Activated naive CD4-positive, alpha-beta T cell treated with Interleukin-2 at 50 U/mL for 16 hours (primary cell): ENCODE measurements at regions not wholly inside any gene's neighbourhood (a gene's known extent, or its start where the extent isn't known, plus 50 kb on each side); places are given as distances from the start of the nearest gene placed in this dataset.
"Not testable (repeated sequence)": the region's sequence is repeated elsewhere in the genome, so short reads cannot be mapped to it uniquely, and the experiment has no call there.

Source experiments
- DNase-seq: peaks from one replicate; pipeline ENCODE4 v3.0.0-alpha.2; 2020

DNA sequence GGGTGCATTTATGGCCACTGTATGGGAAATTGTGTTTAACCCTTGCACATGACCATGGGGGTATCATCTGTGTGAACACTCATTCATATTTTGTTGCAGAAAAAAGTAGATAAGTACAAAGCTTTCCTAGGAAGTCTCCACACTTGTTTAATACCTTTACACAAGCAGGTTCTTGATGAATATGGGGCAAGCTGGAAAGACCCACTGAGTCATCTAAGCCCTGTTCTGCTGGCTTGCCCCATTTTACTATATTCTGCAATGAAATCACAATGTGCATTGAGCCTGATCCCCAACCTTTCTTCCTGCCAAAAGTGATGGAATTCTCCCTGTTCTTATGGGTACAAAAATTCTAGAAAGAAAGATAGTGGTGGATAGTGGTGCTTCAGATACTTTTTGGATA, 99.8 kb downstream of the CCDC71L start:
- DNase-seq = no peak

DNA sequence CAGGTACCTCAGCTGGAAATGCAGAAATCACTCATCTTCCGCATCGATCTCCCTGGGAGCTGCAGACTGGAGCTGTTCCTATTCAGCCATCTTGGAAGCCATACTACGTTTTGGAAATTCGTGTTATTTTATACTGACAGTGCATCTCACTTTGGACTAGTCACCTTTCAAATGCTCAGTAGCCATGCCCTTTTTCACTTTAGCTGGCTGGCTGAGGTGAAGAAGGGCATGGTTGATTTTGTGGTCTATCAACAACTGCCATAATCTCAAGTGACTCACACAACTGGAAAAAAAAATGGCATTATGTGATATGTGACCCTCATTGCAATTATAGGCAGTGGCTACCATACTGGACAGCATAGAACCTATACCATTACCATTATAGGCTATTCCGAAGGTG, 100.5 kb downstream of the CCDC71L start:
- DNase-seq = no peak

DNA sequence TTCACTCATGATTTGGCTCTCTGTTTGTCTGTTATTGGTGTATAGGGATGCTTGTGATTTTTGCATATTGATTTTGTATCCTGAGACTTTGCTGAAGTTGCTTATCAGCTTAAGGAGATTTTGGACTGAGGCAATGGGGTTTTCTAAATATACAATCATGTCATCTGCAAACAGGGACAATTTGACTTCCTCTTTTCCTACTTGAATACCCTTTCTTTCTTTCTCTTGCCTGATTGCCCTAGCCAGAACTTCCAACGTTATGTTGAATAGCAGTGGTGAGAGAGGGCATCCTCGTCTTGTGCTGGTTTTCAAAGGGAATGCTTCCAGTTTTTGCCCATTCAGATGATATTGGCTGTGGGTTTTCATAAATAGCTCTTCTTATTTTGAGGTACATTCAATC, 104.7 kb downstream of the CCDC71L start:
- not testable (repeated sequence) for DNase-seq

DNA sequence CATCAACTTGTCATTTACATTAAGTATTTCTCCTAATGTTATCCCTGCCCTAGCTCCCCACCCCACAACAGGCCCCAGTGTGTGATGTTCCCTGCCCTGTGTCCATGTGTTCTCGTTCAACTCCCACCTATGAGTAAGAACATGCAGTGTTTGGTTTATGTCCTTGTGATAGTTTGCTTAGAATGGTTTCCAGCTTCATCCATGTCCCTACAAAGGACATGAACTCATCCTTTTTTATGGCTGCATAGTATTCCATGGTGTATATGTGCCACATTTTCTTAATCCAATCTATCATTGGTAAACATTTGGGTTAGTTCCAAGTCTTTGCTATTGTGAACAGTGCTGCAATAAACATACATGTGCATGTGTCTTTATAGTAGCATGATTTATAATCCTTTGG, 106.3 kb downstream of the CCDC71L start:
- DNase-seq = not testable (repeated sequence)

DNA sequence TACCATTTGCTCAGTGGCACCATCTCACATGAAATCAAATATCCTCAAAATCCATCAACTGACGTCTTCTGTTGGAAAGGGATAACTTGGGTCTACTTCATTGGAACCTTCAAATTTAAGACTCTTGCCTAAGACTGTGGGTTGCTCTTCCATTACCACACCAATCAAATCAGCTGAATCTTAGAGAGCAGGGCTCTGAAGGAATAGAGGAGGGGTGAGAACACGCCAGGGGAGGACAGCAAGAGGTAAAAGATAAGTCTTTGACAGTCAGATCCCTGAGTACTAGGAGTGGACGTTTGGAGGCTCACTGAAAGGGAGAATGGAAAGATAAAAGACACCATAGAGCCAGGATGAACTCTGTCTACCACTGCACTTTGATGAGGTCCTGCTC, 107.5 kb downstream of the CCDC71L start:
- DNase-seq = no peak

DNA sequence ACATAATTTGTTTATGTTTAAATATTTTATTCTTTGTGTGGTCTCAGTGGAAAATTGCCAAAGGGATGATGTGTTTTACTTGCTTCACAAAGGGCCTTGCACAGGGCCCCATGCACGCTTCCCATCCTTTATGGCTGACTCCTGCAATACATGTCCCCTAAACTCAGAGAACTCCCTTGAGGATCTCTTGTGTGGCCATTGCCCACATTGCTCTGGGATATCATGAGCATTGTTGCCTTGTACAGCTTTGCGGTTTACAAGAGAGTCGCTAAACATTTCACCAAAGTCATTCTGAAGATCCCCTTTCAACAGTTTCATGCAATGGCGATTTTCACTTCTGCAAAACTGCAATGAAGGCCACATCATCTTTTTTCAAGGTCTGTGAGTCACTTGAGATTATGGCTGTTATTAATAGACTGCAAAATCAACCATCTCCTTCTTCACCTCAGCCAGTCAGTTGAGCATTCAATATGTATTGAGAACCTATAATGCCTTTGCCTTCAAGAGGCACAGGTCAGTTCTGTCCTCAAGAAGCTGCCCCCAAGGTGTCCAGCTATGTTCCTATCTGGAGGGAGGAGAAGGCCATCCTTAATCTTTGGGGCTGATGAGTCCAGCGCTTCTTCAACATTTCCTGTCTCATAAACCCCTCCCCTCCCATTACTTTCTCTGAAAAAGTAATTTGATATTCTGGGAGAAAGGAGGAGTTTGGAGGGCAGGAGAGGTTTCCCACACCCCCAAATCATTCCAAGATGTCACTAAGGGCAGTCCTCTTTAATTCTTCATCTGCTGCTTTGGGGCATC, 108.1 kb downstream of the CCDC71L start:
- no peak for DNase-seq

DNA sequence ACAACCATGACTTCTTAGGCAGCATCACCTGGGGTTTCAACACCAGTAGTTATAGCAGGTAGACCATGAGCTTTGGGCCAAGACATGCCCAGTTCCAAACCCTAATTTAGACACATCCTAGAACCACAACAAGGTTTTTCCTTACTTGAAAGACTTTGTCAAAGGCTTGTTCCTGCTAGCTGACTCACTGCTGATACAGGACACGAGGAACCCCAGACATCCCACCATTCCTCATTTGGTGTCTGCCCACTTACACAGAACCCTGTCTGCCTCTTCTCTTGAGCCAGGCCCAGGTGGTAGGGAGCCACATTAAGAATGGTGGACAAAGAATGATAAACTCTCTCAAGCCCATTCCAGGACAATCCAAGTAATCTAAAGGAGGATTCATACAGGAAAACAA, 109.0 kb downstream of the CCDC71L start:
- no peak for DNase-seq

DNA sequence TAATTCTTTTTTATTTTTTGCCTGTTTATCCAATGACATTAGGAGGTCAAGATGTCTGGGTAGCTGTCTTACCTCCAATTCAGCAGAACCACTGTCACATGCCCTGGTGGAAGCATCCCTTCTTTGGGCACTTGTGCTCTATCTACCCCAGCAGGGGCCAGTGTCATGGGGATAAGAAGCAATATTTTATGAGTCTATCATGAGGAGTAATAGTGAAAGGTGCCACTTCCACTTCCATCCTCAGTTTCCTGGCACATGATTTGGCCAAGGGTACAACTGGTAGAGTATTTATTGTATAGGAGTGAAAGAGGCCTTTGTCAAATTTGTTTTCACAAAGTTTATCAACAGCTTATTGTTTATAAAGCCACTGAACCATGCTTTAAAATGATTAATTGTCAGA, 112.5 kb downstream of the CCDC71L start:
- DNase-seq = no peak

DNA sequence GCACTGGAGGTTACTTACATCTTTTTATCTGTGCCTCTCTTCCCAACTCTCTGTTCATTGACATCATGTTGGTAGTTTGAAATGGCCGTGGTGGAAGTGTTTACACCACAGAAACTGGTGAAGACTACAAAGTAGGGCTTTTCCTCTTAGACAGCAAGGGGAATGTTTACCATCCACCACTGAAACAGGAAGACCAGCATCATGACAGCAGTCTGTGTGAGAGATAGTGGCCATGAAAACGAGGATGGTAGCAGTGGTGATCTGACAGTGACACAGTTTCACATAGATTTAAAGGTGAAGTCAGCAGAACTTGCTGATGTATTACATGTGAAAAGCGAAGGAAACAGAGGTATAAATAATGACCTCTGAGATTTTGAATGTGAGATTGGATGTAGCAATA, 115.7 kb downstream of the CCDC71L start:
- DNase-seq = no peak

DNA sequence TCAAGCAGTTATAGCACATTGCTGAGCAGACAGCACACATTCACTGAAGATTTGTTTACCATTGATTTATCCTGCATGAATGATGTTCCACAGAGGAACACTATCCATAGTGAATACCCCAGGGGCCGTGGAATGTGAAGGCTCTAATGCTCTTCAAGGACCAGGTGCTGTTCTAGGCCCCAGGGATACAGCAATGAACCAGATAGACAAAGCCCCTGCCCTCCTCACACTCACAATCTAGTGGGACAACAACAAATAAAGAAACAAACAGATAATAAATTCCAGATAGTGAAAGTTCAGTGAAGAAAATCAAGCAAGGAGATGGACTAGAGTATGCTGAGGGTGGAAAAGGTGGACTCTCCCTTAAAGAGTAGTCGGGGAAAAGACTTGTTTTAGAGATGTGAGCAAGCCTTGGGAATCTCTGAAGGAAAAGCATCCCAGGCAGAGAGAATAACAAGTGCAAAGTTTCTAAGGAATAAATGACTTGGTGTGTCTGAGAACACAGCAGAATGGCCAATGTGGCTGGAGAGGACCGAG, 117.7 kb downstream of the CCDC71L start:
- DNase-seq = no peak

DNA sequence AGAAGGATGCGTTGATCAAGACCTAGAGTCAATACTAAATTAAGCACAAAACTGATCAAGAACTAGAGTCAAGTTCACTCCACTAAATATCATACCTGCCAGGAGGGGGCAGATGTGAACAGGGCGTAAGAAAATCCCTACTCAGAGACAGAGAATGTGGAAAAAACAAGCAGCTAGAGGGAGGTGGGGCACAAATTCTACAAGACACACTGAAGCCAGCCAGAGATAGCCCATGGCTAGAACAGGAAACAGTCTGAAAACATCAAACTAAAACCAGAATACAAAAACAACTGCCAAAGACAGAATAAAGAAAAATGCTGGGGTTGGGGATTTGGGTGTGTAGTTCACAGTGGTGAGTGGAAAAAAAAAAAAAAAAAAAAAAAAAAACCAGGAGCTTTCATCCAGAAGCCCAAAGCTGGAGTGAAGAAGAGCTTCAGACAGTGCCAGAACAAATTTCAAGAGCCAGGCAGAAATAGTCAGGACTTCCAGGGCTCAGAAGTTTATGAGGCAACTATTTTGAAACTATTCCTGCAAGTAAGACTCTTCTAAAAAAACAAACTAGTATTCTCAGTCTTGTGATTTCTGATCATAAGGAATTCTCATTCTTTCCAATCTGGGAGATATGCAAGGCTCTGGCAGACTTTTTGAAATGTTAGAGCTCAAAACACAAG, 118.3 kb downstream of the CCDC71L start:
- DNase-seq = peak; percentile 45

DNA sequence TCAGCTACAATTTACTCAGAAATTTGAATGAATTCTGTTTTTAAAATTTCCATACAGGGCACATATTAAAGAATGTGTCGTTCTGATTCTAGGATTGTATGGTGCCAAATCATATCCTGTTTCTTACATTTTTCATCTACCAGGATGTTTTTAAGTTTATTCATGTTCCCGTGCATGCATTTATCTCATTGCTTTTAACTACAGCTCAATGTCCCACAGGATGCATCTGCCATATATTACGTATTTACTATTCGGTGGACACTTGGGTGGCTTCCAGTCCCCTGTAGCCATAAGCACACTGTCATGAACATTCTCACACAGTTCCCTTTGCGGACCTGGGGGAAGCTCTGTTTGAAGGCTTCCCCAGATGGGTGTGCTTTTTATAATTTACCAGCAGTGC, 122.3 kb downstream of the CCDC71L start:
- no peak for DNase-seq

DNA sequence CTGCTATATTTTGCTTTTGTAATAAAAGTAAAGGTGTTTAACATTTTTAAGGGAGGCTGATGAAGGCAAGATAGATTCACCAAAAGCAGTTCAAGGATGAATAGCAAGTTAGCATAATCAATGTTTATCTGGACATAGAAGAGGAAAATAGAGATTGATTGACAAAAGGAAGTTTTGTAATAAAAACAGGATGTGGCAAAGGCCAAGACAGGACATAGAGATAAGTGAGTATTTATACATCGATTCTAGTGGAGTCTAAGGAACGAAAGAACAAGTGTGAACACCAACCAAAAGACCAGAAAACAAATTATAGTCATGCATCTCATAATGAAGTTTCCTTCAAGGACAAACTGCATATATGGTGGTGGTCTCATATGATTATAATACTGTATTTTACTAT, 123.8 kb downstream of the CCDC71L start:
- DNase-seq = no peak

DNA sequence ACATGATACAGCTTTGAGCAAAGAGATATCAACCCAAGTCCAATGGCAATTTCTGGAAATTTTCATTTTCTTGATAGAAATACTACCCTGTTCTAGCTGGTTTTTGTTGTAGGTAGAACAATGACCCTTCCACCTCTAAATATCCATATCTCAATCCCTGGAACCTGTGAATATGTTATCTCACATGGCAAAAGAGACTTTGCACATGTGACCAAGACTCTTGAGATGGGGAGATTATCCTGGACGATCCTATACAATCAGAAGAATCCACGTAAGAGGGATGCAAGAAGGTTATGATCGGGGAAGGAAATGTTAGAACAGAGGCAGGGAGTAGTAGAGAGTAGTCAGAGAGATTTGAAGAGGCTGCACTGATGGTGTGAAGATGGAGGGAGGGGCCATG, 124.9 kb downstream of the CCDC71L start:
- no peak for DNase-seq

DNA sequence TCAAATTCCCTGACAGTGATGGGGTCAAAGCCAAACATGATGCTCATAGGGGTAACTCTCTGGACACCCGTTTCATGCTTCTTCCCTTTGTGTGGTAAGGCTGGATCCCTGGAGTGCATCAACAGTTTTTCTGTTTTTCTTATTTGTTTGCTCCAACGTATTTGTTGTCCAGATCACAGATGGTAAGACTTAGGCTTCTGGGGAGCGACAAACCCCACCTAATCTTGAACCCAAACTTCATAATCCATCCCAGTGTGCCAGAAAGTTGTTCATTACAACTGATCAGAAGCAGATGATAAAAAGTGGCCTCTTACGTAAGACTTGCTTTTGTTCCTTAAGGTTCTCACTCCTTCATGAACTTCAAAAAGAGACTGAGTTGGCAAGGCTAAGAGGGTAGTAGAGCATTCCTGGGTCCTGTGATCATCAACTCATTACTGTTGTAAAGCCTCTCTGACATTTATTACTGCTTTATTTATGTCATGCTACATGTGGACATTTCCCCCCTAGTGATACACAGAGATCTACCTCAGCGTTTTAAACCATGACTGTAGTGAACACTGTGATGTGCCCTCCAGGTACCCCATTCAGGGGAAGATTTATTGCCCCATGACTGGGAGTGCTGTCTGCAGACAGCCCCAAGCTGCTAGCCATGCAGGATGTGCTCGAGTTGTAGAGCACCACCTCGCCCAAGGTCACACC, 125.6 kb downstream of the CCDC71L start:
- no peak for DNase-seq

DNA sequence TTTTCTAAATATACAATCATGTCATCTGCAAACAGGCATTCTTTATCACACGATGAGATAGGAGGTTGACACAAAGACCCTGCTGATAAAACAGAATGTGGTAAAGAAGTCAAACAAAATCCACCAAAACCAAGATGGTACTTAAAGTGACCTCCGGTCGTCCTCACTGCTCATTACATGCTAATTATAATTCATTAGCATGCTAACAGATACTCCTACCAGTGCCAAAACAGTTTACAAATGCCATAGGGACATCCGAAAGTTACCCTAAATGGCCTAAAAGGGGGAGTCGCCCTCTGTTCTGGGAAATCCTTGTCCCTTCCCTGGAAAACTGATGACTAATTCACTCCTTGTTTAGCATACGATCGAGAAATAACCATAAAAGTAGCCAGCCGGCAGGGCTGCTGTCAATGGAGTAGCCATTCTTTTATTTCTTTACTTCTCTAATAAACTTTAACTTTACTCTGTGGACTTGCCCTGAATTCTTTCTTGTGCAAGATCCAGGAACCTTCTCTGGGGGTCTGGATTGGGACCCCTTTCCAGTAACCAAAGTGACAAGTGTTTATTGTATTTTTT, 126.6 kb downstream of the CCDC71L start:
- DNase-seq = no peak

DNA sequence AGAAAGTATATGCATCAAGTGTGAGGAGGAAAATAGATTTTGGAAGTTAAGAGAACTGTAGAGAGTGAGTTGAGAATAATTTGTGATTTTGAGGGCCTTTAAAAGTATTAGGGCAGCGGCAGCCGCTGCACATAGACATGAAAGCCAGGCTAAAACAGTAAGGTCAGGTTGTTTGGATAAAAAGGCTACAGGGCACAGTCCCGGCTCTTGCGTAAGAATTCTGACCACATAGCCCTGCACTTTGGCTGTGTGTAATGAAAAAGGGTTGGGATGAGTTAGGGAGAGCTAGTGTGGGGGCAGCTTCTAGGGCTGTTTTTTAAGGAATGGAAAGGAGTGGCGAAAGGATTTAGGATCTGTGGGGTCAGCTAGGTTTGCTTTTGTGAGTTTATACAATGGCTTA, 130.8 kb downstream of the CCDC71L start:
- not testable (repeated sequence) for DNase-seq

DNA sequence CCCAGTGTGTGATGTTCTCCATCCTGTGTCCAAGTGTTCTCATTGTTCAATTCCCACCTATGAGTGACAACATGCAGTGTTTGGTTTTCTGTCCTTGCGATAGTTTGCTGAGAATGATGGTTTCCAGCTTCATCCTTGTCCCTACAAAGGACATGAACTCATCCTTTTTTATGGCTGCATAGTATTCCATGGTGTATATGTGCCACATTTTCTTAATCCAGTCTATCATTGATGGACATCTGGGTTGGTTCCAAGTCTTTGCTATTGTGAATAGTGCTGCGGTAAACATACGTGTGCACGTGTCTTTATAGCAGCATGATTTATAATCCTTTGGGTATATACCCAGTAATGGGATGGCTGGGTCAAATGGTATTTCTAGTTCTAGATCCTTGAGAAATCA, 134.3 kb downstream of the CCDC71L start:
- DNase-seq = not testable (repeated sequence)

DNA sequence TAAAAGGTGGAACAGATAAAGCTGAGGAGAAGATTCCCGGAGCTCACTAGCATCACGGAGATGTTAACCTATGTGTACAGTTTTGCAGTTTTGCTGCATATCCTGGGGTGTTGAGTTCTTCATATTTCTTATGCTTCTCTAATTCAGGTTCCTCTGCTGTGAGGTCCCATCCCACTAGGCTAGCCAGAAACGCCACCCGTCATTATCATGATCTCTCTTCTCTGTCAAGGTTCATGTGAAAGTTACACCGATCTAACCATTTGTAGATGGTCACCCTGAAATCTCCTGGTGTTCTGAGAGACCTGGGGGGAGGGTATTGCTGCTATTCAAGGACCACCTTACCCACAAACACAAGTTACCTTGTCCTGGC, 136.3 kb downstream of the CCDC71L start:
- DNase-seq = no peak

DNA sequence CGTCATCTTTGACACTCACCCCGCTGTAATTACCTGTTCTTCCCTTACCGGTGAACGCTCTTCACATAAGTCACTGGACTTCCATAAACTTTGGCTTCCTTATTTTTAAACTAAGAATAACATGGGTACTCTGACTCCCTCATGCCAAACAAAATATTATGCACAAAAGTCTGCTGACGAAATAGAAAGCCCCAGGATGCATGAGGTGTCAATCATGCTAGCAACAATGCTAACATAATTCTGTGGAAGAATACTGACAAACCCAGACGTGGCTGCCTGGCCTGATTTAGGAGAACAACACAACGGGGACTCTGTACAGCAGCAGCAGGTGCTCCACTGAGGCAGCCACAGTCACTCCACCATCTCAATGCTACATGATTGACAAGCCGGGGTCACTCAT, 137.5 kb downstream of the CCDC71L start:
- DNase-seq = no peak

DNA sequence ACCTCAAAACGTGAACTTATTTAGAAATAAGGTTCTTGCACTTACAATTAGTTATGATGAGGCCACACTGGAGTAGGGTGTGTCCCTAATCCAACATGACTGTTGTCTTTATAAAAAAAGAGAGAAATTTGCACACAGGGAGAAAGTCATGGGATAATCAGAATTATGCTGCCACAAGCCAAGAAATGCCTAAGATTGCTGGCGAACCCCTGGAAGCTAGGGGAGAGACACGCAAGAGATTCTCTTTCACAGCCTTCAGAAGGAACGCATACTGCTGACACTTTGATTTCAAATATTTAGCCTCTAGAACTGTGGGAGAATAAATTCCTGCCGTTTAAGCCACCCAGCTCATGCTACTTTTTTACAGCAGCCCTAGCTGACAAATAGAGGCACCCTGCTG, 138.3 kb downstream of the CCDC71L start:
- DNase-seq = no peak

DNA sequence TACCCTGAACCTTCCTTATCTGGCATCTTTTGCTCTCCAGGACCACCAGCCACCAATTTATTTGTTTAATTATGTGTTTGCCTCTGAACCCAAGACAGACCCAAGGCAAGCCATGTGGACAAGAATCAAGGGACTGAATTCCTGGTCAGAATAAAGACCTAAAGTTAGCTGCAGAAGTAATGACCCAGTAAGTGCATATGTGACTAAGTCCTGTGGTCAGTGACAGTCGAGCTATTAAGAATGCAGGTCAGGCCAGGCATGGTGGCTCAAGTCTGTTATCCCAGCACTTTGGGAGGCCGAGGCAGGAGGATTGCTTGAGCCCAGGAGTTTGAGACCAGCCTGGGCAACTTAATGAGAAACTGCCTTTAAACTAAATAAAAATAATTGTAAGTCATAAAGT, 139.4 kb downstream of the CCDC71L start:
- no peak for DNase-seq

DNA sequence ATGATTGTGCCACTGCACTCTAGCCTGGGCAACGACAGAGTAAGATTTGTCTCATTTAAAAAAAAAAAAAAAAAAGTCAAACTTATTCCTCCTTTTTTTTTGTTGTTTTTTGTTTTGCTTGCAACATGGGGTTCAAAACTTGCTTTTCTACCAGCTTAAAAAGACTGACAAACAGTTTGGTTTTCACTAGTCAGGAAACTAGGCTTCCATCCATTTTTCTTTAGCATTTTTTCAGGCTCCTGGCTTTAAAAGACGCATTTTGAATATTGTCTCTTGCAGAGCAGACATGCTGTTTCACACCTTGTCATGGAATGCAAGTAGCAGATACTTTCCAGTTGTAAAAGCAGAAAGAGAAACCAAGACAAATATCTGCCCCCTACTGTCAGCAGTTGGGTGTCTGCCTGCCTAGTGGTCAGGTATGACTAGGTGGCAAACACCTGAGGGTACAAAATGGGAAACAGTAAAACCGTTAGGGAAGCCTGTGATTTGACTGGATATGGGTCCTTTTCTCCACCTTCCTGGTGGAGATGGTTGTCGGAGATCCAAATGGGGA, 139.9 kb downstream of the CCDC71L start:
- DNase-seq = no peak
